Cardiac muscle cell (in vitro differentiated cells and primary cell): ENCODE measurements at regions not wholly inside any gene's neighbourhood (a gene's known extent, or its start where the extent isn't known, plus 50 kb on each side); places are given as distances from the start of the nearest gene placed in this dataset.

ENCODE experiments used
- DNase-seq, 2 donors: peaks; one replicate each; pipeline versions ENCODE4 v3.0.0 to v3.0.0-alpha.2; 2010 to 2017; ENCODE audit warnings: low read depth in 1 of 2, low spot score in 1 of 2
- H3K27ac ChIP-seq: fragments of 200-600 bp; sonication (generic); 2 replicates; pipeline ENCODE4 v1.5.1; 2016
- H3K27me3 ChIP-seq: fragments of 200-600 bp; sonication (generic); 2 replicates; pipeline ENCODE4 v1.6.0; 2016; ENCODE audit warnings: control low read depth
- H3K36me3 ChIP-seq: fragments of 200-600 bp; sonication (generic); 2 replicates; pipeline ENCODE4 v1.5.1; 2016; ENCODE audit warnings: control low read depth
- H3K4me1 ChIP-seq: fragments of 200-600 bp; sonication (generic); 2 replicates; pipeline ENCODE4 v1.8.1; 2017; ENCODE audit warnings: low read depth, mild to moderate bottlenecking, mixed run types
- H3K4me3 ChIP-seq: fragments of 200-600 bp; sonication (generic); 2 replicates; pipeline ENCODE4 v1.5.1; 2016; ENCODE audit warnings: mild to moderate bottlenecking
- H3K9me3 ChIP-seq: fragments of 200-600 bp; sonication (generic); 2 replicates; pipeline ENCODE4 v1.5.1; 2017; ENCODE audit warnings: low read depth, mild to moderate bottlenecking, control low read depth
- CTCF ChIP-seq: IDR thresholded peaks from 2 replicates; pipeline ENCODE4 v1.5.1; 2012; ENCODE audit warnings: low read depth, mild to moderate bottlenecking, low read length

GRCh38 chr11:134599299-134599771 is 187.3 kb upstream of the B3GAT1 start:
- no peaks in the 10 kb centered on the region for H3K4me1 ChIP-seq
- H3K36me3 ChIP-seq = no peaks in the 10 kb centered on the region
- H3K27me3 ChIP-seq = peaks cover 5% of the 10 kb centered on the region
- TF ChIP-seq CTCF = no peak
- no peaks in the 10 kb centered on the region for H3K9me3 ChIP-seq
- H3K27ac ChIP-seq = no peak overlapping the region
- no peak for DNase-seq
- H3K4me3 ChIP-seq = no peak overlapping the region

- no peaks in the 10 kb centered on the region for H3K9me3 ChIP-seq
- TF ChIP-seq CTCF = no peak
- no peak overlapping the region for H3K4me3 ChIP-seq
- H3K27ac ChIP-seq = no peak overlapping the region
- peaks cover 5% of the 10 kb centered on the region for H3K27me3 ChIP-seq
- no peak for DNase-seq
- no peaks in the 10 kb centered on the region for H3K4me1 ChIP-seq
- H3K36me3 ChIP-seq = no peaks in the 10 kb centered on the region
Measured at GRCh38 chr11:134598368-134598767, 186.3 kb upstream of the B3GAT1 start.

- Histone ChIP-seq H3K4me3 (no peak overlapping the region), H3K9me3 (no peaks in the 10 kb centered on the region), H3K4me1 (no peaks in the 10 kb centered on the region), H3K36me3 (no peaks in the 10 kb centered on the region), H3K27me3 (peaks cover 5% of the 10 kb centered on the region), H3K27ac (no peak overlapping the region)
- no peak for DNase-seq
- TF ChIP-seq CTCF = no peak
Measured at GRCh38 chr11:134597452-134597851, 185.4 kb upstream of the B3GAT1 start.

- no peaks in the 10 kb centered on the region for H3K36me3 ChIP-seq
- no peaks in the 10 kb centered on the region for H3K9me3 ChIP-seq
- no peak for TF ChIP-seq CTCF
- H3K27me3 ChIP-seq = no peaks in the 10 kb centered on the region
- no peak overlapping the region for H3K27ac ChIP-seq
- H3K4me3 ChIP-seq = no peak overlapping the region
- DNase-seq = no peak
- no peaks in the 10 kb centered on the region for H3K4me1 ChIP-seq
Measured at GRCh38 chr11:134596404-134596803, 184.4 kb upstream of the B3GAT1 start.

- peak; percentile 3 to 82 for DNase-seq
Measured at GRCh38 chr11:134592391-134592990, 180.4 kb upstream of the B3GAT1 start.

More at GRCh38 chr11:134592391-134592990, 180.4 kb upstream of the B3GAT1 start:
- peaks cover 20% of the 10 kb centered on the region for H3K27me3 ChIP-seq
- no peak overlapping the region for H3K4me3 ChIP-seq
- H3K27ac ChIP-seq = no peak overlapping the region
- no peaks in the 10 kb centered on the region for H3K4me1 ChIP-seq
- TF ChIP-seq CTCF = peak; percentile 34
- H3K9me3 ChIP-seq = no peaks in the 10 kb centered on the region
- no peaks in the 10 kb centered on the region for H3K36me3 ChIP-seq
